Stimulated activated CD8-positive, alpha-beta memory T cell treated with anti-CD3 and anti-CD28 coated beads, Interleukin-12 subunit alpha, Interleukin-12 subunit beta, amount 100 ng/mL, for 4 hours (primary cell): ENCODE measurements at regions not wholly inside any gene's neighbourhood (a gene's known extent, or its start where the extent isn't known, plus 50 kb on each side); places are given as distances from the start of the nearest gene placed in this dataset.
A peak's percentile ranks its signal among the peaks of the same experiment; 100 is the strongest.

Experiments
- DNase-seq: peaks from one replicate; pipeline ENCODE4 v3.0.0-alpha.2; 2020; ENCODE audit warnings: low read depth

- DNase-seq, result no peak
Measured at GRCh38 chr15:66848686-66849392, 146.8 kb downstream of the SMAD6 start.

GRCh38 chr15:66849393-66849745, 147.3 kb downstream of the SMAD6 start:
- DNase-seq, result no peak

DNA sequence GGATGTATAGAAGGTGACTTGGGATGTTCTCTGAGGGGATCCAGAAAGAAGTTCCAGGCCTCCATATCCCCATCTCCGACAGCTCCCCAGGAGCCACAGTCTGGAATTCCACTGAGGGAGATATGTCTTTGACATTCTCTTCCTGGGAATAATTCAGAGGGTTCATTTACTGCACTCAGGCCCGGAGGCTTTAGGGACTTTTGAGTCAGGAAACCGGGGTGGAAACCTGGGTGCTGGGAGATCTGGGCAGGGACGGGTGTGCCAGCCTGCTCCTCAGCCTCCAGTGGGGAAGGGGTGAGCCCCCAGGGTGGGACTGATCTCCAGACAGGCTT, 147.7 kb downstream of the SMAD6 start:
- no peak for DNase-seq

GRCh38 chr15:66850078-66850991, 148.3 kb downstream of the SMAD6 start:
- no peak for DNase-seq

DNA sequence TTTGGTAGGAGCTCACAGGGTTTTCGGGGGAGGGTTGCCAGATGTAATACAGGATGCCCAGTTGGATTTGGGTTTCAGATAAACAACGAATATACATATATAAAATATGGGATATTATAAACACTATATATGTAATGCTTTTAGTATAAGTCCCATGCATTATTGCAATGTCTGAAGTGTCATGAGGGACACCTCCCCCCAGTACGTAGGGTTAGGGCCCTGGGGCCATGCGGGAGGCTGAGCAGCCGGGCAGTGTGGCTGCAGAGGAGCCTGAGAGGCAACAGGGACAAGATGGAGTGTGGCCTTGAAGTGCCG, 148.9 kb downstream of the SMAD6 start:
- no peak for DNase-seq

GRCh38 chr15:66851311-66852063, 149.5 kb downstream of the SMAD6 start:
- DNase-seq, result peak; percentile 41

DNA sequence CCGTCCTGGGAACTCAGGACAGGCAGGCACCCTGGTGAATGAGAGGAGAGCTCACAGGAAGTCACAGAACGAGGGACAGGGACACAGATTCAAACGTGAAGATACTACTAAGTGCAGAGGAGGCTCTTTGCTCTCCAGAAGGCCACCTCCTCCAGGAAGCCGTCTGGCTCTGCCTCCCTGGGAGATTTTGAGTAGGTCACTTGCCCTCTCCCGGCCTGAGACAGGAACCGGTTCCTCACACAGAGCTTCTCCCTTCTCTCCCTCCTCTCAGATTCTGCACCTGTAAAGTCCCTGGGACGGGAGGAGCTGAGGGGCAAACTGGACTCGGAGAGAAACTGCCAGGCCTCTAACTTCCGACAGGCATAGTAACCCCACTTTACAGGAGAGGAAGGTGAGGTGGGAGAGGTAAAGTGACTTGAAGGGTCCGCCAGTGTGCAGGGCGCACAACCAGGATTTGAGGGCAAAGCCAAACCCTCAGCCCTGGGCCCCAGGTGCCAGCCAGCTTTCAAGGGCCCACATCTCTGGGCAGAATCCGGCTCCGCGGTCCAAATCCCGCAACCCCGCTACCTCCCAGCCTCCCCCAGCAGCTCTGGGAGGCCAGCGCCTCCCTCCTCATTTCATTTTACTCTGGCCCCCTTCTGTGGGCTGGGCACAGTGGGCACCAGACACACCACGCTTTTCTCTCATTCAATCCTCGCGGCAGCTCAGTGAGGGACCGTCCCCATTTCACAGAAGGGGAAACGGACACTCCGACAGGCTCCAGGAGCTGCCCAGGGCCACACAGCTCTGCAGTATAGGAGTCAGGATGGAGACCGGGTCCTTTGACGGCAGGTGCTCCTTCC, 150.2 kb downstream of the SMAD6 start:
- DNase-seq, result no peak

DNA sequence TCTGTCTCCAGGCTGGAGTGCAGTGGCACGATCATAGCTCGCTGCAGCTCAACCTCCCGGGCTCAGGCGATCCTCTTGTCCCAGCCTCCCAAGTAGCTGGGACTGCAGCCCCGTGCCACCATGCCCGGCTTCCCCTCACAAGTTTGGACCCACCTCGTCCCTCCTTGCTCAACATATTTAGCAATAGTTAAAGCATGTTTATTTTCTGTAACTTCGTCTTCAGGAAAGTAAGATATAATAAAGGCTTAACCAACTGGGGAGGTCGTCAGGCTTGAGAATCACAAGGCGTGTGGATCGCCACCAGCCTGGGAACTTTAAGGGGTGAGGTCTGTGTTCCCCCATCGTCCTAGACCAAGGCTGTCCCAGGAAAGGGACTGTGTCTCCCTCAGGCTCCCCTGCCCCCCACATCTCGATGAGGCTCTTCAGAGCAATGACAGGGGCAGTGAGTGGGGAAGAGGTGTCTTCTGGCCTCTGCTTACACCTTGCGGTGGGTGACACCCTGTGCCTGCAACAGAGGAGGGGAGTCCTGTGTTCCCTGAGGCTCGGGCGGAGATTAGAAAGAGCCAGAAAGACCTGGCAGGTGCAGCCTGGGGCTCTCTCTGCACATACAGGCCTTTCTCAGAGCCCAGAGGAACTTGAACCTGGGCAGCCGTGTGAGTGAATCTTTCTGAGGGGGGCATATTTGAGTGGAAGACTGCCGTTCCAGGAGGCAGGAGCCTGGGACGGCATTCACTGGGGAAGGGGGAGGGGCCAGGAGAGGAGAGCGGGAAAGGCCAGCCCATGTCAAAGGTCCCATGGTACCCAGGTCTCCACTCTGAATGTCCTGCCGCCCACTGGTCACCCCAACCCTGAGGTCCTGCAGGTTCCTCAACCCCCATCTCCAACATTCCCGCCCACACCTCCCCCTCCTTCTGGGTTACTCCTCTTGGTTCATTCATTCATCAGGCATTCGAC, 152.3 kb downstream of the SMAD6 start:
- DNase-seq, result no peak

- no peak for DNase-seq
Measured at GRCh38 chr15:66855041-66855440, 153.0 kb downstream of the SMAD6 start.

DNA sequence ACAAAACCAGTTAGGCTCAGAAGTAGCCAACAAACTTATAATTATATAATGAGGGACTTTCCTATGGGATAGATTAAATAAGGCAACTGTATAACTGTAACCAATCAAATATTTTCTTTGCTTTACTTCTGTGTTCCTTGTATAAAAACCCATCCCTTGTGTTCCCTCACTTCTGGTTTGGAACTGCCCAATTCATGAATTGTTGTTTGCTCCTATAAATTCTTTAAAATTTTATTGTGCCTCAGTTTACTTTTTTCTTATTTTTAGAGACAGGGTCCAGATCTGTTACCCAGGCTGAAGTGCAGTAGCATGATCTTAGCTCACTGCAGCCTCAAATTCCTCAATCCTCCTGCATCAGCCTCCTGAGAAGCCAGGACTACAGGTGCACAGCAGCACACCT, 155.7 kb downstream of the SMAD6 start:
- no peak for DNase-seq

GRCh38 chr15:66858423-66859207, 156.6 kb downstream of the SMAD6 start:
- DNase-seq, result no peak

- no peak for DNase-seq
Measured at GRCh38 chr15:66859688-66860253, 157.7 kb downstream of the SMAD6 start.

DNA sequence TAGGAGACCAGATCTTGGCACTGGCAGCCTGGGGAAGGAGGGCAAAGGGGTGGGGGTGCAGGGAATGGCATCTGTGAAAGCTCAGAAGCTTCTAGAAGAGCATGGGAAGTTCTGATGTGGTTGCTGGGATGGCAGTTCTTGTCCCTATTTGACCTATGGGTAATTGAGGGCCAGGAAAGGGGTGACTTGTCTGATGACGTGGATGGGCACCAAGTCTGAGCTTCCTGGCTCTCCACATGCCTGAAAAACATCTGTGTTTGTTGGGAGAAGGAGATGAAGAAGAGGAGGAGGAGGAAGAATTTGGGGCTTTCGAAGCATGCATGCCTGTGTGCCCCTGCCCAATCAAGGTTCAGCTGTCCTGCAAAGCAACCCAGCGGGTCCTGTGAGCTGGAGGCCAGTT, 158.8 kb downstream of the SMAD6 start:
- DNase-seq, result no peak

GRCh38 chr15:66862111-66862939, 160.3 kb downstream of the SMAD6 start:
- DNase-seq, result no peak

- DNase-seq, result peak; percentile 29
Measured at GRCh38 chr15:66862940-66863335, 160.9 kb downstream of the SMAD6 start.

DNA sequence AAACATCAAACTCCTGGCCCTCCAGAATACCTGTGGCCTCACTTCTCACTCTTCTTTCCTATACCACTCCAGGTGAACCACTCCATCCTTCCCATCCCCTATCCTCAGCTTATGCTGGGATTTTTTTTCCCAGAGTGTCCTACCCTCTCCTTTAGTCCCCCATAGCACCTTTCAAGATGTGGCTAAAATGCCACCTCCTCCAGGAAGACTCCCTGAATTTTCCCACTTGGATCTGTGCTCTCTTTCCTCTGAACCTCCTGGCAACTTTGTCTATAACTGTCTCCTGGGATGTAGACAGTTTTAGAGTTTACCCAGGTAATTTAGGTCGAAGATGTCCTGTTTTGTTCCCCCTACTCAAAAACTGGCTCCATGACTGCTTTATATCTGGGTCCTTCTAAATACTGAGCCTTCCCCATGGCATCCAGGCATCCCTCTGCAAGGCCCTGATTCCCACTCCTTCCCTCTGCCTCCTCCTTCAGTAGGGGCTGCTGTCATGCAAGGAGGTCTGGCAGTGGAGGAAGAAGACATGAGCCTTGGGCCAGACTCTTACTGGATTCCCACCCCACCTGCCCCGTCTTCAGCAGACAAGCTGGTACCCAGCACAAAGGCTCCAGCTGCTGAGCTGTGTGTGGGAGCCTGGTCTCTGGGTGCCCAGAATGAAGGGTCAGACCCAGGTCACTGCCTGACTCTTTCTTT, 161.5 kb downstream of the SMAD6 start:
- no peak for DNase-seq

DNA sequence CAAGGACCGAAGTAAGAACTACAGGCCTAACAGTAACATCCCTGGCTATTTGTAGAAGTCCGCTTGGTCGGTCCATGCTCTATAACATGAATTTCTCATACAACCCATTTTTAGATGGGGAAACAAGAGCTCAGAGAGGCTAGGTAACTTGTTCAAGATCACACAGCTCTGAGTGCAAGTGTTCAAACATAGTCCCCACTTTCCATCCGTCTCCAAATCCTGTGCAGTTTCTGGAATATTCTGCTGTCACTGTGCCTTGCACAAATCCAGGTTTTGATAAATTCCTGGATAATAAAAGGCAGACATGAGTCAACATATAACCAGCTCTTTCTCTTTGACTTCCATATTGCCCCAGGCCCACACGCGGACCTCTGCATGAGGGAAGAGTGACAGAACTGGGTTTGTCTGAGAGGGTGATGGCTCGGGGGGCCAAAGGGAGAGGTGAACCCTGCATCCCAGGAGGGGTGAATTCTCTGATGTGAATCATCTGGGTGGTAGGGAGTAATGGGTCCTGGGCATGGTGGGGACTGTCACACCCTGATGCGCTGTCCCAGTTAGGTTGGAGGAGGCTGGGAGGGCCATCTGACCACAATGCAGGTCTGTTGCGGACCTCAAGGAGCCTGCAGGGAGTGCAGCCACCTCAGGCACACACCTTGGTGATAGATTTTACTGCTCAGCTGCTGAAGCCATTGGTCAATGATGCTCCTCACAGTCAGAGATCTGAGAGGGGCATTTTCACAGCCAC, 162.2 kb downstream of the SMAD6 start:
- DNase-seq, result no peak

- no peak for DNase-seq
Measured at GRCh38 chr15:66864871-66865281, 162.8 kb downstream of the SMAD6 start.
